ENCODE measurements at regions not wholly inside any gene's neighbourhood (a gene's known extent, or its start where the extent isn't known, plus 50 kb on each side); places are given as distances from the start of the nearest gene placed in this dataset.
"Not testable (repeated sequence)": the region's sequence is repeated elsewhere in the genome, so short reads cannot be mapped to it uniquely, and the experiment has no call there.

- no peak for DNase-seq (ENCODE audit: low spot score)
Observed at GRCh38 chr7:50251765-50252164, 52.8 kb upstream of the IKZF1 start.

GRCh38 chr7:50246551-50246950 lies 58.0 kb upstream of the IKZF1 start:
- no peak for DNase-seq (ENCODE audit: low spot score)

- DNase-seq (ENCODE audit: low spot score), result not testable (repeated sequence)
Observed at GRCh38 chr7:50242111-50242510, 62.4 kb upstream of the IKZF1 start.

GRCh38 chr7:50240699-50241098 lies 63.8 kb upstream of the IKZF1 start:
- not testable (repeated sequence) for DNase-seq (ENCODE audit: low spot score)

GRCh38 chr7:50229964-50230363 lies 74.6 kb upstream of the IKZF1 start:
- DNase-seq (ENCODE audit: low spot score), result no peak

GRCh38 chr7:50228148-50228547 lies 76.4 kb upstream of the IKZF1 start:
- no peak for DNase-seq (ENCODE audit: low spot score)

GRCh38 chr7:50227726-50228125 lies 76.8 kb upstream of the IKZF1 start:
- DNase-seq (ENCODE audit: low spot score), result peak; percentile 50

GRCh38 chr7:50226669-50227068 lies 77.8 kb upstream of the IKZF1 start:
- no peak for DNase-seq (ENCODE audit: low spot score)

- no peak for DNase-seq (ENCODE audit: low spot score)
Observed at GRCh38 chr7:50226145-50226544, 78.4 kb upstream of the IKZF1 start.

GRCh38 chr7:50221433-50221832 lies 83.1 kb upstream of the IKZF1 start:
- DNase-seq (ENCODE audit: low spot score), result no peak

- no peak for DNase-seq (ENCODE audit: low spot score)
Observed at GRCh38 chr7:50221028-50221427, 83.5 kb upstream of the IKZF1 start.

GRCh38 chr7:50220273-50220672 lies 84.2 kb upstream of the IKZF1 start:
- DNase-seq (ENCODE audit: low spot score), result no peak

GRCh38 chr7:50217821-50218281 lies 86.7 kb upstream of the IKZF1 start:
- no peak for DNase-seq (ENCODE audit: low spot score)

- no peak for DNase-seq (ENCODE audit: low spot score)
Observed at GRCh38 chr7:50217401-50217800, 87.1 kb upstream of the IKZF1 start.

- DNase-seq (ENCODE audit: low spot score), result no peak
Observed at GRCh38 chr7:50216626-50217025, 87.9 kb upstream of the IKZF1 start.

- DNase-seq (ENCODE audit: low spot score), result no peak
Observed at GRCh38 chr7:50214771-50215170, 89.7 kb upstream of the IKZF1 start.

- no peak for DNase-seq (ENCODE audit: low spot score)
Observed at GRCh38 chr7:50214126-50214670, 90.3 kb upstream of the IKZF1 start.

- DNase-seq (ENCODE audit: low spot score), result no peak
Observed at GRCh38 chr7:50213622-50214017, 90.9 kb upstream of the IKZF1 start.

GRCh38 chr7:50212666-50213621 lies 91.6 kb upstream of the IKZF1 start:
- no peak for DNase-seq (ENCODE audit: low spot score)

- DNase-seq (ENCODE audit: low spot score), result no peak
Observed at GRCh38 chr7:50212016-50212325, 92.5 kb upstream of the IKZF1 start.

GRCh38 chr7:50211130-50212015 lies 93.1 kb upstream of the IKZF1 start:
- DNase-seq (ENCODE audit: low spot score), result no peak

- DNase-seq (ENCODE audit: low spot score), result no peak
Observed at GRCh38 chr7:50210706-50211115, 93.8 kb upstream of the IKZF1 start.
